Bronchial epithelial cell (primary cell): ENCODE measurements at regions not wholly inside any gene's neighbourhood (a gene's known extent, or its start where the extent isn't known, plus 50 kb on each side); places are given as distances from the start of the nearest gene placed in this dataset.
"Not testable (repeated sequence)": the region's sequence is repeated elsewhere in the genome, so short reads cannot be mapped to it uniquely, and the experiment has no call there.

Experiments
- DNase-seq: peaks from one replicate; pipeline ENCODE4 v3.0.0-alpha.2; 2010; ENCODE audit warnings: low read depth
- FAIRE-seq: peaks from 2 replicates; lab custom pipeline; 2011; peaks lifted over from hg19 to GRCh38; lab: Jason Lieb, UNC
- H3K27me3 ChIP-seq: 2 replicates; pipeline ENCODE4 v1.5.1; 2011; ENCODE audit warnings: low read length; ENCODE audit not compliant: control insufficient read depth, insufficient read depth
- H3K36me3 ChIP-seq: 2 replicates; pipeline ENCODE4 v1.5.1; 2011; ENCODE audit warnings: low read length; ENCODE audit not compliant: control insufficient read depth, insufficient read depth
- H3K4me3 ChIP-seq: 2 replicates; pipeline ENCODE4 v1.5.1; 2011; ENCODE audit warnings: mild to moderate bottlenecking, low read depth, low read length, control low read depth
- CTCF ChIP-seq: IDR thresholded peaks from 2 replicates; pipeline ENCODE4 v1.5.1; 2011; ENCODE audit warnings: mild to moderate bottlenecking, moderate library complexity, low read length, control low read depth, inconsistent platforms; ENCODE audit not compliant: insufficient read depth, severe bottlenecking

- no peak overlapping the region for H3K4me3 ChIP-seq
- no peak for TF ChIP-seq CTCF
- H3K27me3 ChIP-seq, result no peaks in the 10 kb centered on the region
- FAIRE-seq, result no peak
- no peak for DNase-seq
- no peaks in the 10 kb centered on the region for H3K36me3 ChIP-seq
Observed at GRCh38 chr14:105971593-105972500, 445.5 kb downstream of the TMEM121 start.

- TF ChIP-seq CTCF, result no peak
- no peaks in the 10 kb centered on the region for H3K27me3 ChIP-seq
- FAIRE-seq (no peak), DNase-seq (no peak)
- H3K4me3 ChIP-seq, result no peak overlapping the region
- no peaks in the 10 kb centered on the region for H3K36me3 ChIP-seq
Observed at GRCh38 chr14:105974902-105975301, 448.5 kb downstream of the TMEM121 start.

- DNase-seq (no peak), FAIRE-seq (no peak)
- H3K27me3 ChIP-seq, result no peaks in the 10 kb centered on the region
- no peaks in the 10 kb centered on the region for H3K36me3 ChIP-seq
- no peak overlapping the region for H3K4me3 ChIP-seq
- TF ChIP-seq CTCF, result no peak
Observed at GRCh38 chr14:105978618-105979295, 452.4 kb downstream of the TMEM121 start.

- TF ChIP-seq CTCF, result no peak
- H3K27me3 ChIP-seq, result no peaks in the 10 kb centered on the region
- FAIRE-seq (no peak), DNase-seq (no peak)
- no peaks in the 10 kb centered on the region for H3K36me3 ChIP-seq
- no peak overlapping the region for H3K4me3 ChIP-seq
Observed at GRCh38 chr14:105979446-105979845, 453.1 kb downstream of the TMEM121 start.

- no peak for TF ChIP-seq CTCF
- DNase-seq (no peak), FAIRE-seq (no peak)
- no peak overlapping the region for H3K4me3 ChIP-seq
- no peaks in the 10 kb centered on the region for H3K27me3 ChIP-seq
- no peaks in the 10 kb centered on the region for H3K36me3 ChIP-seq
Observed at GRCh38 chr14:105980224-105980623, 453.8 kb downstream of the TMEM121 start.

- H3K36me3 ChIP-seq, H3K4me3 ChIP-seq, FAIRE-seq, DNase-seq, H3K27me3 ChIP-seq: not testable (repeated sequence)
Observed at GRCh38 chr14:105981517-105982302, 455.3 kb downstream of the TMEM121 start.
